A549 (cell line): ENCODE measurements at regions not wholly inside any gene's neighbourhood (a gene's known extent, or its start where the extent isn't known, plus 50 kb on each side); places are given as distances from the start of the nearest gene placed in this dataset.

Experiments
- CTCF ChIP-seq: fragments of >200 bp; sonication (Bioruptor Twin); formaldehyde crosslinking; IDR thresholded peaks from 3 replicates; pipeline ENCODE4 v1.5.1; 2016
- FOSL2 ChIP-seq, 2 experiments: fragments of 450-650 bp in 1 of 2; fragments of >200 bp in 1 of 2; sonication (Bioruptor Twin) in 1 of 2; formaldehyde crosslinking; IDR thresholded peaks; 2 replicates each; pipeline versions ENCODE4 v1.5.0 to v1.6.1; 2016 to 2020; ENCODE audit warnings: mild to moderate bottlenecking in 1 of 2, moderate library complexity in 1 of 2
- JUNB ChIP-seq: fragments of >200 bp; sonication (Bioruptor Twin); formaldehyde crosslinking; IDR thresholded peaks from 2 replicates; pipeline ENCODE4 v1.6.1; 2016
- KDM5A ChIP-seq: fragments of 200-600 bp; sonication (generic); IDR thresholded peaks from 2 replicates; pipeline ENCODE4 v1.6.1; 2016; ENCODE audit warnings: antibody characterized with exemption, mild to moderate bottlenecking
- MAX ChIP-seq: IDR thresholded peaks from 2 replicates; pipeline ENCODE4 v1.6.1; 2012
- MYC ChIP-seq: IDR thresholded peaks from 2 replicates; pipeline ENCODE4 v1.6.1; 2012; ENCODE audit warnings: mild to moderate bottlenecking, inconsistent platforms, low read length, improper control_type of control experiment, borderline replicate concordance
- POLR2A ChIP-seq: IDR thresholded peaks from 2 replicates; pipeline ENCODE4 v1.6.1; 2012; ENCODE audit warnings: mild to moderate bottlenecking, low read length
- POLR2AphosphoS2 ChIP-seq: conservative IDR thresholded peaks from 2 replicates; pipeline ENCODE4 v1.6.1; 2012; ENCODE audit warnings: low read length, improper control_type of control experiment, inconsistent platforms
- RARB ChIP-seq: fragments of 250-450 bp; sonication (Bioruptor Pico); IDR thresholded peaks from 2 replicates; pipeline ENCODE4 v1.8.0; 2021; ENCODE audit warnings: mild to moderate bottlenecking, moderate library complexity
- REST ChIP-seq: fragments of 200-600 bp; sonication (generic); IDR thresholded peaks from 2 replicates; pipeline ENCODE4 v1.6.1; 2016; ENCODE audit warnings: antibody characterized with exemption, mild to moderate bottlenecking, moderate library complexity
- RFX5 ChIP-seq: fragments of 450-650 bp; IDR thresholded peaks from 2 replicates; pipeline ENCODE4 v1.7.1; 2014; ENCODE audit warnings: antibody characterized with exemption, mild to moderate bottlenecking, moderate library complexity
- USF2 ChIP-seq: fragments of 450-650 bp; IDR thresholded peaks from 2 replicates; pipeline ENCODE4 v1.6.1; 2014; ENCODE audit warnings: antibody characterized with exemption
- ZC3H11A ChIP-seq: fragments of 450-650 bp; IDR thresholded peaks from 2 replicates; pipeline ENCODE4 v1.6.1; 2014; ENCODE audit warnings: antibody characterized with exemption, mild to moderate bottlenecking

GRCh38 chr1:79501153-79501552 is 494.6 kb upstream of the ADGRL4 start:
- TF ChIP-seq ZC3H11A (no peak), JUNB (no peak), CTCF (no peak), KDM5A (no peak), USF2 (no peak), REST (no peak), FOSL2 (IDR thresholded peaks at IDR 0.05) (no peak), FOSL2 (CRISPR knock-in tag; IDR thresholded peaks at IDR 0.05) (no peak), RARB (CRISPR knock-in tag) (no peak), RFX5 (no peak), POLR2A (no peak), MAX (no peak), POLR2AphosphoS2 (no peak), MYC (no peak)
